H1 (cell line): ENCODE measurements at regions not wholly inside any gene's neighbourhood (a gene's known extent, or its start where the extent isn't known, plus 50 kb on each side); places are given as distances from the start of the nearest gene placed in this dataset.

Source experiments
- CHD2 ChIP-seq: IDR thresholded peaks from 2 replicates; pipeline ENCODE4 v1.6.1; 2012; ENCODE audit warnings: low read length, improper control_type of control experiment
- CHD7 ChIP-seq: fragments of 300-600 bp; sonication (generic); IDR thresholded peaks from 2 replicates; pipeline ENCODE4 v1.7.1; 2012; ENCODE audit warnings: low read length, moderate library complexity, mild to moderate bottlenecking, inconsistent platforms; ENCODE audit not compliant: insufficient replicate concordance
- CTCF ChIP-seq, 3 experiments: IDR thresholded peaks; 1 replicate in 2 of 3; 2 replicates in 1 of 3; pipeline versions ENCODE4 v1.5.1 to v1.6.1; 2011; ENCODE audit warnings: low read length in 3 of 3, mild to moderate bottlenecking in 3 of 3, inconsistent platforms in 2 of 3, low read depth in 1 of 3, moderate library complexity in 1 of 3; ENCODE audit not compliant: insufficient read depth in 1 of 3; ENCODE audit errors: control extremely low read depth in 1 of 3
- GABPA ChIP-seq: IDR thresholded peaks from 2 replicates; pipeline ENCODE4 v1.6.1; 2011; ENCODE audit warnings: mild to moderate bottlenecking, low read length, moderate library complexity, borderline replicate concordance; ENCODE audit not compliant: insufficient read depth
- HDAC2 ChIP-seq, 2 experiments: fragments of 300-600 bp in 1 of 2; sonication (generic) in 1 of 2; IDR thresholded peaks; 2 replicates each; pipeline ENCODE4 v1.6.1; 2011 to 2012; ENCODE audit warnings: low read depth in 2 of 2, low read length in 2 of 2, mild to moderate bottlenecking in 2 of 2, moderate library complexity in 2 of 2, borderline replicate concordance in 1 of 2, inconsistent platforms in 1 of 2
- JUND ChIP-seq: IDR thresholded peaks from 2 replicates; pipeline ENCODE4 v1.6.1; 2011; ENCODE audit warnings: mild to moderate bottlenecking, improper control_type of control experiment, low read length
- MAX ChIP-seq: IDR thresholded peaks from 2 replicates; pipeline ENCODE4 v1.6.1; 2012; ENCODE audit warnings: inconsistent platforms
- NANOG ChIP-seq: IDR thresholded peaks from 2 replicates; pipeline ENCODE4 v1.6.1; 2011; ENCODE audit warnings: low read length, low read depth, mild to moderate bottlenecking, inconsistent platforms; ENCODE audit not compliant: insufficient read depth, poor library complexity, severe bottlenecking
- PHF8 ChIP-seq: fragments of 200-600 bp; sonication (generic); conservative IDR thresholded peaks from 2 replicates; pipeline ENCODE4 v1.7.1; 2012; ENCODE audit warnings: low read depth, mild to moderate bottlenecking, inconsistent platforms, low read length, moderate library complexity
- POLR2A ChIP-seq, 2 experiments: IDR thresholded peaks; 1 replicate in 1 of 2; 2 replicates in 1 of 2; pipeline ENCODE4 v1.6.1; 2011; ENCODE audit warnings: low read depth in 2 of 2, low read length in 2 of 2, mild to moderate bottlenecking in 2 of 2; ENCODE audit errors: control extremely low read depth in 1 of 2
- POLR2AphosphoS5 ChIP-seq: IDR thresholded peaks from 2 replicates; pipeline ENCODE4 v1.6.1; 2011; ENCODE audit warnings: low read depth, low read length
- TAF1 ChIP-seq: IDR thresholded peaks from 2 replicates; pipeline ENCODE4 v1.6.1; 2011; ENCODE audit warnings: mild to moderate bottlenecking, low read depth, low read length

- TF ChIP-seq JUND, result no peak
- no peak for TF ChIP-seq CTCF (IDR thresholded peaks at IDR 0.05; ENCODE audit: control extremely low read depth in 1 of 3, insufficient read depth in 1 of 3, low read depth in 1 of 3, low read length in 3 of 3)
- TF ChIP-seq MAX, result no peak
- TF ChIP-seq POLR2AphosphoS5, result no peak
- no peak for TF ChIP-seq POLR2A (IDR thresholded peaks at IDR 0.05; ENCODE audit: control extremely low read depth in 1 of 2, low read depth in 2 of 2, low read length in 2 of 2)
- no peak for TF ChIP-seq NANOG
- no peak for TF ChIP-seq PHF8
- no peak for TF ChIP-seq GABPA
- no peak for TF ChIP-seq CHD2
- no peak for TF ChIP-seq TAF1
- no peak for TF ChIP-seq CHD7
- no peak for TF ChIP-seq HDAC2 (IDR thresholded peaks at IDR 0.05; ENCODE audit: borderline replicate concordance in 1 of 2, low read depth in 2 of 2, low read length in 2 of 2)
These were observed 86.2 kb downstream of the SMIM21 start for GRCh38 chr18:75341267-75341666.
